Stimulated activated CD8-positive, alpha-beta memory T cell treated with anti-CD3 and anti-CD28 coated beads, Interleukin-4, amount 100 ng/mL, for 48 hours (primary cell): ENCODE measurements at regions not wholly inside any gene's neighbourhood (a gene's known extent, or its start where the extent isn't known, plus 50 kb on each side); places are given as distances from the start of the nearest gene placed in this dataset.

Experiments
- DNase-seq: peaks from one replicate; pipeline ENCODE4 v3.0.0-alpha.2; 2020

GRCh38 chr3:177545964-177546363 is 348.7 kb upstream of the TBL1XR1 start:
- no peak for DNase-seq

GRCh38 chr3:177547711-177548350 is 350.5 kb upstream of the TBL1XR1 start:
- DNase-seq: no peak

- DNase-seq: no peak
These were observed 353.4 kb upstream of the TBL1XR1 start for GRCh38 chr3:177550667-177551066.

GRCh38 chr3:177551431-177551836 is 354.2 kb upstream of the TBL1XR1 start:
- DNase-seq: no peak

- no peak for DNase-seq
These were observed 354.8 kb upstream of the TBL1XR1 start for GRCh38 chr3:177552051-177552450.

DNA sequence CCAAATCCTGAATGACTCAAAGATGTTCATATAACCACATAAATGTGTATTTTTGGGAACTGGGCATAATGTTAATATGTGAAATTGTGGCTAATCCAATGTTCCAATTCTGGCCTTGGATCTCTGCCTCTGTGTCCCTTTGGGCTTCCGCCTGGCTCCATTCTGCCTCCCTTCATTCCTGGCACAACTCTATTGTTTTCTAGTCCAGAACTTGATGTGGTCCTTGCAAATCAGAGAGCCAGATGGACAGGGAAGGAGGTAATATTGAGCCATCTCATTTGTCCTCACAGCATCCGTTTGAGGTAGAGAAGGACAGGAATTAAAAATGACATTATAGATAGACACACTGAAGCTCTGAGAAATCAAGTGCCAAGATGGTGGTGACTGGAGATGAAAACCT is 355.7 kb upstream of the TBL1XR1 start:
- no peak for DNase-seq

- no peak for DNase-seq
These were observed 356.3 kb upstream of the TBL1XR1 start for GRCh38 chr3:177553579-177553978.

DNA sequence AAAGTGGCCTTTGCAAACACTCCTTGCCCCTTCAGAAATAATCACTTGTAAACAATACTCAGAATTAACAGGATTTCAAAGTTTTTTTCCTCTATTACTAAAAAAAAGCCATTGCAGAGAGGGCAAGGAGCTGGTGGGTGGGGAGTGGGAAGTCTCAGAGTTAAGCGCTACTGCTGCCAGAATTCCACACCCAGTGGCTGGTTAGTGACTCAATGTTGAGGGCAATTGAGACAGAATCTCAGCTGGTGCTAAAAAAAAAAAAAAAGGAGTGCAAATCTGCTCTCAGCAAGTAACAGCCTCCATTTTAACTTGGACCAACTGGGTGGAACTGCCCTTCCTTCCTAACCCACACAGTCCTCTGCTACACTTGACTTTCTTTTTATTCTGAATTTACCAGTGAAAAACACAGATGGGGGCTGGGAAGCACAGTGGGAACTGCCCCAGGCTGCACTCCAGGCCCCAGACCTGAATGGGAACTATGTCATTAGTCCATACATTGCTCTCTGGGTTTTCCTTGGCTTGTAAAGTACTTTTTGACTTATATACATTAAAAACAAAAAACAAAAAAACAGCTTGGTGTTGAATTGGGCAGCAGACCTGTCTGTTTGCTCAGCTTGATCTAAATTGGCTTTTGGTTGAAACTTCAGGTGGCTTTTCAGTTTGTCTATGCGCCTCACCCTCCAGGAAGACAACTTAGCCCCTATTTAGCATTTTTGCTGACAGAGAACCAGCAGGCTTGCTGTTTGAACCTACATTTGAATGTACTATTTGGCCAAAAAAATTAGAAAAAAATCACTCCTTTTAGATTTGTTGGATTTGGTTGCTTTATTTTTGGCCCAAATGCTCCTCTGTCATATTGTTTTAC is 357.8 kb upstream of the TBL1XR1 start:
- no peak for DNase-seq

- no peak for DNase-seq
These were observed 360.3 kb upstream of the TBL1XR1 start for GRCh38 chr3:177557548-177557947.

DNA sequence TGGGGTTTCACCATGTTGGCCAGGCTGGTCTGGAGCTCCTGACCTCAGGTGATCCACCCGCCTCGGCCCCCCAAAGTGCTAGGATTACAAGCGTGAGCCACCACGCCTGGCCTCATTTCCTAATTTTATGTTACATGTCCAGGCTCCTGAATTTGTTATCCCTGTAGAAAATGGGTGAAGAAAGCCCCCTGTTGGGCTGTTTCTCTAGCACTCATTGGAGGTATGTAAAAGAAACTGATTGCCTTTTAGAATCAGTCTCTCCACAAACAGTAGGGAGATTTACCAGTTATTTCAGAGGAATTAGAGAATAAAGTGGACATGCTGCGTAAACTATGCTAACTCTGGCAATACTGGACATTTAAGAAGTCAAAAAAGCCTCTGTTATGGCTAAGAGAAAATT is 364.1 kb upstream of the TBL1XR1 start:
- DNase-seq: no peak

DNA sequence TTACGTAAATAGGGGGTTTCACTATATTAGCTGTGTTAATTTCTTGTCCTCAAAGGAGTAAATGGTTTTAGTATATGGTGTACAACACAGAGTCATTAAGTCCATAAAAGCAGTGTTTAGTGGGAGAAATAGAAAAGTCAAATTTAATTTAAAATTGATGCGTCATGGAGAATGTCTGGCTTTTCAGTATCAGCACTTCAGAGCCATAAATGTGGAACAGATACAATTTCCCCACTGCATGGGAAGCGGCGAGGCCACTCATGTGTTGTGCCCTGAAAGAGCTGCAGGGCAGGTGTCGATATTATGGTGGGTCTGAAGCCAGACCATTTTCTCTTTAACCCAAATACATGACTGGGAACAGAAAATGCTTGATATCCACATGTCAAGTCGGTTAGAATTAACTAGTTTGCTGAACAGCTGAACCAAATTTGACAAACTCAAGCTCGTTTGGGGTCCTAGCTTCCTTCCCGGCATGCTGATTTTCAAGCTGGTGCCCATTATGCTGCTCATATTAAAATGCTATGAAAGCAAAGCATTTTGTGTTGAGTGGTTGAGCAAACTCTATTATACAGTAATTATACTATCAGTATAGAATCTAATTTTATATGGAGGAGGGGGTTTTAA is 364.6 kb upstream of the TBL1XR1 start:
- no peak for DNase-seq

DNA sequence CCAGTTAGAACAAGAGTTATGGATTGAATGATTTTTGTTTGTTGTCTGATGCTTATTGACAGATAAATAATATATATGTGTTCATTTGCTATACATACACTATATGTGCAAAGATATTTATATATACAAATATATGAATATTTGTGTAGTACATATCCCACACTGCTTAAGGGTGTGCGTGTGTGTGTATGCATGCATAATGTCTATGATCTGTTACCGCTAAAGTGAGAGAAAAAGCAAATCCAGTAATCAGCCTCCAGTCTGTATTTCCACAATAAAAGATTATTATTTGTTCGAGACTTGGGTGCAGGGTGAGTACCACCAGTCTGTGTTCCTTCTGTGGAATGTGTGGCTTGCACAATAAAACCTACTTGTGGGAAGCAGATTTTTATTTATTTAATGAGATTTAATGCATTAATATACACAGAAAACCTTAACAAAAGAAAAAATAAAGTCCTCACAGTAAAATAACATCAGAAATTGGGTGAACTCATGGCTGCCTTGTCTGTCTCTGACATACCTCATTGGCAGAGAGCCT is 366.0 kb upstream of the TBL1XR1 start:
- DNase-seq: no peak

DNA sequence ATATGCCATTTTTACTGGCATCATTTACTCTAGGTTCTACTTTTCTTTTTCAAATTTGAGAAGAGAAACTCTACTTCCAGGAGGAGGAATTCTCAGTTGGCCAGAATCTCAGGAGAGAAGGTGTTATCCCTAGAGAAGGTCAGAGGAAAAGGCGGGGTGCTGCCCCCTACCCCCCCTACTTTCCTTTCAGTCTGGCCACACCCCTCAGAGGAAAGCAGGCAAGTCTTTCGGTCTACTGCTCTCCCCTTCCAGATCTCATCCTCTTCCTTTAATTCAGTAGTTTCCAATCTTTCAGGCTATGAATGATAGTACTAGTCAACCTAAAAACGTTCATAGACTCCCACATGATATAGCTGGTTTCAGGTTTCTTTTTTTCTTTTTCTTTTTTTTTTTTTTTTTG is 366.5 kb upstream of the TBL1XR1 start:
- no peak for DNase-seq

GRCh38 chr3:177565981-177566380 is 368.7 kb upstream of the TBL1XR1 start:
- DNase-seq: no peak

GRCh38 chr3:177567833-177568232 is 370.6 kb upstream of the TBL1XR1 start:
- DNase-seq: no peak

- DNase-seq: no peak
These were observed 371.9 kb upstream of the TBL1XR1 start for GRCh38 chr3:177569193-177569592.

- DNase-seq: no peak
These were observed 372.8 kb upstream of the TBL1XR1 start for GRCh38 chr3:177569875-177570657.

DNA sequence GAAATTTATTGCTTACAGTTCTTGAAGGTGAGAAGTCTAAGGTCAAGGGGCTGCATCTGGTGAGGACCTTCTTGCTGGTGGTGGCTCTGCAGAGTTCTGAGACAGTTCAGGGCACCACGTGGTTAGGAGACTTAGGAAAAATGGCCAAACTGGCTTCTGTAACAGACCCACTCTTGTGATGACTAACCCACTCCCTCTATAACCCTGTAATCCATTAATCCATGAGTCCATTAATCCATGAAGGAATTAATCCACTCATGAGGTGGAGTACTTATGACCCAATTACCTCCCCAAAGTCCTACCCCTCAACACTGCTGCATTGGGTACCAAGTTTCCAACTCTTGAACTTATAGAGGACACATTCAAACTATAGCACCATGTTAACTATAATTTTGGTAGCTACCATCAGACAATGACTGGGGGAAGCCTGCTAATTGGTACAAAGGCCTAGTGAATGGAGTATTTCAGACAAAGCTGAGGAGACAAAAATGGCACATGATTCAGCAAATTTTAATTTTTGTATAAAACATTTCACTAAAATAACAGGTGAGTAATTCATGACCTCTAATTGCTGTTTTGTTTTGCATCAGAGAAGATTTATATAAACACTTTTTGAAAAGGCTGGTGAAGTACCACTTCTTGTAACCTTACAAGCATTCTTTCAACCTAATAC is 374.1 kb upstream of the TBL1XR1 start:
- DNase-seq: no peak

- DNase-seq: no peak
These were observed 374.6 kb upstream of the TBL1XR1 start for GRCh38 chr3:177571944-177572315.

- DNase-seq: no peak
These were observed 377.1 kb upstream of the TBL1XR1 start for GRCh38 chr3:177574222-177574856.

DNA sequence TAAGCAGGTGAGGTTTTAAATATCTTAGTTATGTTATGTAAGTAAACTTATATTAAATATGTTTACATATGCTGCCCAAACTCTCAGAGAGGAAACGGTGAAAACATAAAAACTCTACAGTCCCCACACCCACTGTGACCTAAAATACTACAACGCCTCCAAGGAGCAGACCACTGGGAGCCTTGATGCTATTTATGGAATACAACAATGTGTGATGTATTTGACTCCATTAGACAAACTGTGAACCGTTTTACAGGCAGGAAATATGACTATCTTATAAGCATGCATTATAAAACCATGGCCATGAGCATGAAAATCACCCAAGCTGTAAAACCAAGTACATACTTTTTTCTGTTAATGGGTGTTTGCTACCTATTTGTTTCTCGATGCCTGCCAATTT is 379.5 kb upstream of the TBL1XR1 start:
- no peak for DNase-seq

DNA sequence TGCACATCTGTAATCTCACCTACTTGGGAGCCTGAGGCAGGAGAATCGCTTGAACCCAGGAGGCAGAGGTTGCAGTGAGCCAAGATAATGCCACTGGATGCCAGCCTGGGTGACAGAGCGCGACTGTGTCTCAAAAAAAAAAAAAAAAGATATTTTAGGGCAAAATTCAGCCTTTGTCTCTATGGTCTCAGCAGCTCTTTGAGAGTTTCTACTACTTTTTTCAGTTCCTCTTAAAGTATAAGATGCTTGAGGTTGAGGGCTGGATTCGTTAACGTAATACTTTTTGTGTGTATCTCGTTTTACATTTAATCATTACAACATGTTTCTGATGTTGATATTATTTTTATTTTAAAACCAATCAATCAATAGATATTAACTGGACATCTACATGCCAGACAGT is 381.2 kb upstream of the TBL1XR1 start:
- no peak for DNase-seq
